LHCN-M2 (cell line): ENCODE measurements at regions not wholly inside any gene's neighbourhood (a gene's known extent, or its start where the extent isn't known, plus 50 kb on each side); places are given as distances from the start of the nearest gene placed in this dataset.
"Not testable (repeated sequence)": the region's sequence is repeated elsewhere in the genome, so short reads cannot be mapped to it uniquely, and the experiment has no call there.

ENCODE experiments used
- DNase-seq: peaks from one replicate; pipeline ENCODE4 v3.0.0-alpha.2; 2012; ENCODE audit warnings: low read depth

- no peak for DNase-seq
Measured at GRCh38 chr2:192414794-192415193, 220.1 kb upstream of the TMEFF2 start.

GRCh38 chr2:192413812-192414681 lies 219.3 kb upstream of the TMEFF2 start:
- no peak for DNase-seq

DNA sequence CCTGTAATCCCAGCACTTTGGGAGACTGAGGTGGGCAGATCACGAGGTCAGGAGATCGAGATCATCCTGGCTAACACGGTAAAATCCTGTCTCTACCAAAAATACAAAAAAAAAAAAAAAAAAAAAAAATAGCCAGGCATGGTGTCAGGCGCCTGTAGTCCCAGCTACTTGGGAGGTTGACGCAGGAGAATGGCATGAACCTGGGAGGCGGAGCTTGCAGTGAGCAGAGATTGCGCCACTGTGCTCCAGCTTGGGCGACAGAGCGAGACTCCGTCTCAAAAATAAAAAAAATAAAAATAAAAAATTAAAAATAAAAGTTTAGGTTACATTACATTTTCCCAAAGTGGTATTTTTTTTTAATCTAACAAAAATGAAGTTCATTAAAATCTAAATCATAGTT lies 218.1 kb upstream of the TMEFF2 start:
- DNase-seq, result not testable (repeated sequence)

DNA sequence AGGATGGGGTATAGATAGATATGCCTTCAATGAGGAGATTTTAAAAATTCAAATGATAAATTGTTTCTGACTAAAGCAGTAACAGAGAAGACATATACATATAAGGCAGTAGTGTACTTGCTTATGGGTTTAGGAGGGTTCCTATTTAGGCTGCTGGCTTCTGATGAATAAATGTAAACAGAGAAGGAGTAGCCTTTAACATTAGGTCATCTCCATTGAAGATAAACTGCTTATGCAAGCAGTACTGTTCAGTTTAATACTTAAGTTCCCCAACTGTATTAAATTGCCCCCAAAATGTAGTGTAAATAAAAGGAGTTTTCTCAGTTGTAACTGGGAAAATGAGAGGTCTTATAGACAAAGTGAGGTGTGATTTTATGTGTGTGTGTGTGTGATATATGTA lies 217.7 kb upstream of the TMEFF2 start:
- no peak for DNase-seq

DNA sequence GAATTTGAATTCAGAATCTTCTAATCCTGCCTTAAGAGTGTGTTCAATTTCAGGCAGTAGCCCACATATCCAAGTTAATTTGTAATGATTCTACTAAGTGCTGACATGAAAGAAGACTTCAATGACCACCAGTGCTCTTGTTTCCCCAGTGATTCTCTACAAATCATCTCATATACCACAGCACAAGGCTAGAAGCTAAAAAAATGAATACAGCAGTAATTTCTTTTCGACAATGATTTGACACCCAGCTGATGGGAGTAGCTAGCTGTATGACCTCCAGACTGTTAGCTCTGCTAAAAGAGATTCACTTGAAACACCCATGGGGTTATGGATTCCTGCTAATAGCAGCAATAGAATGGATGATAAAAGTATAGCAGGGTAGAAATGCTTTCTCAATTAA lies 217.0 kb upstream of the TMEFF2 start:
- no peak for DNase-seq

- DNase-seq, result no peak
Measured at GRCh38 chr2:192410319-192410718, 215.6 kb upstream of the TMEFF2 start.

GRCh38 chr2:192407692-192408091 lies 213.0 kb upstream of the TMEFF2 start:
- no peak for DNase-seq

DNA sequence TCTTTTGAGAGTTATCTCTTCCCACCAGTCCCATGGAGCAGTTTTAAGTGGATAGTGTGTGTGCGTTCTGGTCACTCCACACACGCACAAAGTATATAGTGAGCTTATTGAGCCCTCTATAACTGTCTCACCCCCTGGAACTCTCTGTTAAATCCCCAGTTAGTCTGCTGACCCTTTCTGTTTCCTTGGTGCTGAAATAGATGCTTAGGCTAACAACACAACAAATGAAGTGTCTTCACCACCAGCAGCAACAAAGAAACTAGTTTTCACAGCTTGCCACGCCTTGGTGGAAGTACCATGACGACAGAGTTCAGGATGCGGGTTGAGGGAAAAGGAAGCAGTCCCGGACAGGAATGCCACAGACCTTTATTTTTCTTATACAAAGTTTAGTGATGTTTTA lies 203.5 kb upstream of the TMEFF2 start:
- no peak for DNase-seq

DNA sequence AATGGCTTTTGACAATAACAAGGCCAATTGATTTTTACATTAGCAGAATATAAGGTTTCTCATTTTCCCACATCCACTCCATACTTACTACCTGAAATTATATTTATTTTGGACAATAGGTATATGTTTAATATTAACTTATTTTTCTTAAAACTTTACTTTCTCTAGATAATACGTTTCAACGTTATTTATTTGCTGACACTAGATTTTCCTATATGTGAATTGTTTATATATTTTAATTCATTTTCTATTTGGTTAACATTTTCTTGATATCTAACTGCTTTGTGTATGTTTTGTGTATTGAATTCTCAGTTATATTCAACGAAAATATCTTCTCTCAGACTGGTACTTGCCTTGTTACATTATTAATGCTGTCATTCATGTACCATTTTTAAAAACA lies 199.9 kb upstream of the TMEFF2 start:
- DNase-seq, result no peak

GRCh38 chr2:192391041-192391440 lies 196.3 kb upstream of the TMEFF2 start:
- no peak for DNase-seq

DNA sequence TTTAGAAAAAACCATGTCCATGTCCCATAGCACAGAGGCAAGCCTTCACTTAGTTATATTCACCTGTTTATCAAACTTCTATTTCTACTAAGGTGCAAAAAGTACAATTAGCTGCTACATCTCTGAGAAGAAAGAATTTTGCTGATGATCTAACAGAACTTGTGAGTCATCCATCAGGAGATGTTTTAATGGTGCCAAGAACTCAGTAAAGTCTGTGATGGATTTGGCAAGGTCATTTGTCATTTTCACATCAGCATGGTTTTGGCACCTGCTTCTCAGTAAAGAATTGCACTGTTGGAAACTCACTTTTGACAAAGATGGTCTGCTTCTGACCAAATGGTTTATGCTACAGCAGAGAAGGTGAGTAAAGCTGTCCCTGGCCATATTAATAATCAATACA lies 195.7 kb upstream of the TMEFF2 start:
- no peak for DNase-seq

GRCh38 chr2:192384191-192384590 lies 189.5 kb upstream of the TMEFF2 start:
- not testable (repeated sequence) for DNase-seq

GRCh38 chr2:192381082-192381481 lies 186.3 kb upstream of the TMEFF2 start:
- no peak for DNase-seq

- DNase-seq, result no peak
Measured at GRCh38 chr2:192379736-192380135, 185.0 kb upstream of the TMEFF2 start.

DNA sequence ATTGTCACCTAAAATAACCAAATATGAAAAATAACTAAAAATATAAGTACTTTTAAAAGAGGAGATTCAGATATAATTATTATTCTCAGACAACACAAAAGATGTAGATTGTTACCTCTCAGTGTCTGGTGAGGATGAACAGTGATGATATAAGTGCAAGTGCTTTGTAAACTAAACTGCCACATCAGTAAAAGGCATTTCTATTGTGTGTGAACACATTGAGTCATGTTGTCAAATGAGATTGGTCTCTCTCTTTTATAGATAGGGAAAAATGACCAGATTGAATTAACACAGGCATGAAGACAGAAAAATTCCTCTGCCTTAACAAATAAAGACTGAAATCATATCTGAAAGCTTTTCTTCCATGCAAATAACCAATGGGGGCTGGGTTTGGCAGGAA lies 182.4 kb upstream of the TMEFF2 start:
- DNase-seq, result no peak

GRCh38 chr2:192373754-192374153 lies 179.0 kb upstream of the TMEFF2 start:
- no peak for DNase-seq

- no peak for DNase-seq
Measured at GRCh38 chr2:192373221-192373620, 178.5 kb upstream of the TMEFF2 start.

DNA sequence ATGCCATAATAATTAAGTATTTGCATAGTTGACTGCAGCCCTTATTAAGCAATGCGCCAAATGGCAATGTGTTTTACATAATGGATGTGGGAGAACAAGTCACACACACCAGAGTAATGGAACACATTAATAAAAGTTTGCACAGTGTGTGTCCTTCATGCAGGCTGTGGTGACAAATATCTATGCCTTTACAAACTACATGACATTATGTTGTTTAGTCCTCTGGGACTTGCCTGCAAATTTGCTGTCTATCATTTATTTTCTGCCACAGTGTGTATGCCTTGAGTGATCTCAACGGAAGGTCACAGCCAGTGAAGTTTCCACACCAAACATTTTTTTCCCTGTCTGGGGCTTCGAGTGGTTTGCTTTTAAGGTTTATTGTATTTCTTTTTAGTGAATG lies 175.2 kb upstream of the TMEFF2 start:
- no peak for DNase-seq

GRCh38 chr2:192357217-192357616 lies 162.5 kb upstream of the TMEFF2 start:
- no peak for DNase-seq

DNA sequence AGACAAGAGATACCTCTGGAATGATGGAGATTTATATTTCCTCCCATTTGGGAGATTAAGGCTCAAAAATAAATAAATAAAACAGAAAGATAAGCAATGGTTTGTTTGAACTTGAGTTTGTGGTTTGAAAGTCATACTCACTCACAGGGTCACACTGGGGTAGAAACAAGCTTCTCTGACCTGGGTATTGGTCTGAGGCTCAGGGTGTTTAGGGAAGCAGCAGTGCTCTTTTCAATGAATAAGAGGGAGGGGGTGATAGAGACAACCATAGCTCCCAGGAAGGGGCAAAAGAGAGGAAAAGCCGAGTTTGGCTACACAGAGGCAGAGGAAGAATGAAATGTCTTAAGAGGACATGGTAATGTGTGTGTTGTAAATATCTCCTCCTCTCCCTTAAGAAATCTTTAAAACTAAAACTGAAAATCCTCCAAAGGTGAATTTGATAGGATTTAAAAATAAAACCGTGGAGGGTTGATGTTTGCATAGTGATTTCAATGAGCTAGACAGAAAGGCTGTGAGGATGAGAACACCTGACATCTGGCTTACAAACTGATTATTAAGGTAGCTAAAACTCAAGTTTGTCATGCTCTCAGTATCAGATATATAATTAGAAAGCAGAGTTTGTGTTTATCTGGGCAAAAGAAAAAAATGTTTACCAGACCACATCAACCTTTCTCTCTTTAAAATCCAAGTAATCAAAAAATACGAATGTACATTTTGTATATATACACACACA lies 159.9 kb upstream of the TMEFF2 start:
- no peak for DNase-seq

GRCh38 chr2:192347542-192347941 lies 152.8 kb upstream of the TMEFF2 start:
- no peak for DNase-seq

- no peak for DNase-seq
Measured at GRCh38 chr2:192345287-192345686, 150.6 kb upstream of the TMEFF2 start.

DNA sequence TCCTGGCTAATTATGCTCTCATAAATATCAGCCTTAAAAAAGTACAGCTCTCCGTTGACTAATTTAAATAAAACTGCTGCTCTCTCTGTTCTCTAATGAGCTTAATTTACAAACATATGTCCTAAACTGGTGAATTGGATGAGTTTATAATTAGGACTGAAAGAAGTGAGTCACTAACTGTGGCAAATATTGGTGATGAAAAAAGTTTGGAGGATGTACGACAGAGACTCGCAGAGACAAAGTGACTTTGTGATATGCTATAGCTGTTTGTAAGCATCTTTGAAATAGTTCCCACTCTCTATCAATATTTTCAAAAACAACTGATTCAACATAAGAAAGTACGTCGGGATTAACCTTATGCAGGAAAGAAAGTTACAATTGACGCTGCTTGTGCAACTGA lies 138.9 kb upstream of the TMEFF2 start:
- DNase-seq, result no peak
